H1 (cell line): ENCODE measurements at regions not wholly inside any gene's neighbourhood (a gene's known extent, or its start where the extent isn't known, plus 50 kb on each side); places are given as distances from the start of the nearest gene placed in this dataset.

Source experiments
- CTCF ChIA-PET: fragments of 300-600 bp; sonication (Branson Sonifier 250); formaldehyde crosslinking; loops from one replicate; lab custom pipeline; 2021; ENCODE audit not compliant: partially characterized antibody; lab: Charles Lee
- POLR2A ChIA-PET: fragments of 300-600 bp; sonication (Branson Sonifier 250); formaldehyde crosslinking; loops from one replicate; lab custom pipeline; 2021; ENCODE audit warnings: inconsistent platforms; ENCODE audit not compliant: partially characterized antibody; lab: Charles Lee
- DNase-seq, 2 experiments: peaks; one replicate each; pipeline versions ENCODE4 v3.0.0 to v3.0.0-alpha.2; 2010 to 2022; ENCODE audit warnings: low spot score in 2 of 2, low read depth in 1 of 2, mixed read lengths in 1 of 2
- FAIRE-seq: peaks from 2 replicates; lab custom pipeline; 2011; peaks lifted over from hg19 to GRCh38; lab: Jason Lieb, UNC
- H2AFZ ChIP-seq: 2 replicates; pipeline ENCODE4 v1.8.1; 2012; ENCODE audit warnings: low read length, inconsistent platforms
- H2AK5ac ChIP-seq: 2 replicates; pipeline ENCODE4 v1.6.1; 2013; ENCODE audit warnings: low read depth, low read length
- H2BK120ac ChIP-seq: replicated peaks from 2 replicates; pipeline ENCODE3; 2013; ENCODE audit warnings: low read depth, low read length, inconsistent platforms
- H2BK12ac ChIP-seq: 2 replicates; pipeline ENCODE4 v1.6.1; 2013; ENCODE audit warnings: low read depth, low read length
- H2BK15ac ChIP-seq: 2 replicates; pipeline ENCODE4 v1.6.1; 2013; ENCODE audit warnings: low read length
- H2BK20ac ChIP-seq: 2 replicates; pipeline ENCODE4 v1.6.1; 2013; ENCODE audit warnings: low read length
- H2BK5ac ChIP-seq: 2 replicates; pipeline ENCODE4 v1.6.1; 2013; ENCODE audit warnings: low read depth, low read length
- H3K14ac ChIP-seq: 2 replicates; pipeline ENCODE4 v1.6.1; 2013; ENCODE audit warnings: inconsistent platforms; ENCODE audit not compliant: insufficient read length
- H3K18ac ChIP-seq: 2 replicates; pipeline ENCODE4 v1.6.1; 2013; ENCODE audit warnings: low read length; ENCODE audit errors: extremely low read depth
- H3K23ac ChIP-seq: 2 replicates; pipeline ENCODE4 v1.6.1; 2013; ENCODE audit warnings: inconsistent platforms; ENCODE audit not compliant: insufficient read length
- H3K23me2 ChIP-seq: 2 replicates; pipeline ENCODE4 v1.6.1; 2013; ENCODE audit warnings: low read depth, low read length
- H3K27ac ChIP-seq: 2 replicates; pipeline ENCODE4 v1.6.1; 2011; ENCODE audit warnings: low read depth, low read length, inconsistent platforms
- H3K27me3 ChIP-seq, 4 experiments: replicated peaks in 1 of 4; 1 replicate in 1 of 4; 2 replicates in 3 of 4; pipeline versions ENCODE4 v1.6.1 to v1.8.1; 2011 to 2013; ENCODE audit warnings: low read length in 3 of 4, mild to moderate bottlenecking in 3 of 4, inconsistent platforms in 2 of 4, mixed read lengths in 2 of 4, moderate library complexity in 1 of 4; ENCODE audit not compliant: control insufficient read depth in 3 of 4, insufficient read depth in 3 of 4; ENCODE audit errors: extremely low read depth in 1 of 4
- H3K36me3 ChIP-seq, 4 experiments: 2 replicates each; pipeline versions ENCODE4 v1.6.1 to v1.8.1; 2011 to 2013; ENCODE audit warnings: mild to moderate bottlenecking in 4 of 4, low read length in 3 of 4, moderate library complexity in 2 of 4, control low read depth in 1 of 4, inconsistent platforms in 1 of 4; ENCODE audit not compliant: insufficient read depth in 4 of 4, control insufficient read depth in 2 of 4
- H3K4ac ChIP-seq: replicated peaks from 2 replicates; pipeline ENCODE3; 2013; ENCODE audit warnings: low read length, low read depth, mixed read lengths, inconsistent platforms; ENCODE audit not compliant: insufficient read length
- H3K4me1 ChIP-seq, 4 experiments: replicated peaks in 1 of 4; 1 replicate in 1 of 4; 2 replicates in 3 of 4; pipeline versions ENCODE4 v1.6.1 to v1.8.1; 2011 to 2013; ENCODE audit warnings: low read length in 3 of 4, inconsistent platforms in 2 of 4, mixed read lengths in 1 of 4; ENCODE audit not compliant: insufficient read depth in 4 of 4, control insufficient read depth in 3 of 4
- H3K4me2 ChIP-seq, 2 experiments: 2 replicates each; pipeline versions ENCODE4 v1.6.1 to v1.8.1; 2011 to 2013; ENCODE audit warnings: low read depth in 2 of 2, low read length in 2 of 2, control low read depth in 1 of 2, inconsistent platforms in 1 of 2, mild to moderate bottlenecking in 1 of 2; ENCODE audit not compliant: insufficient read depth in 1 of 2
- H3K4me3 ChIP-seq, 4 experiments: fragments of 200-600, 300-600 bp in 1 of 4; sonication (generic), shearing (Covaris generic), sonication (Bioruptor Twin) in 1 of 4; 2 replicates each; pipeline versions ENCODE4 v1.5.1 to v1.8.1; 2011 to 2016; ENCODE audit warnings: low read length in 4 of 4, low read depth in 3 of 4, control low read depth in 2 of 4, inconsistent platforms in 2 of 4, mild to moderate bottlenecking in 2 of 4, mixed read lengths in 1 of 4, moderate library complexity in 1 of 4; ENCODE audit not compliant: insufficient read depth in 2 of 4; ENCODE audit errors: extremely low read depth in 1 of 4
- H3K56ac ChIP-seq: replicated peaks from 2 replicates; pipeline ENCODE3; 2013; ENCODE audit warnings: low read depth, mild to moderate bottlenecking, mixed read lengths, low read length, inconsistent platforms; ENCODE audit not compliant: insufficient read length
- H3K79me1 ChIP-seq: 2 replicates; pipeline ENCODE4 v1.6.1; 2013; ENCODE audit warnings: low read depth, low read length, control low read depth
- H3K79me2 ChIP-seq, 2 experiments: 2 replicates each; pipeline versions ENCODE4 v1.6.1 to v1.8.1; 2012 to 2013; ENCODE audit warnings: low read length in 2 of 2, mild to moderate bottlenecking in 2 of 2, inconsistent platforms in 1 of 2; ENCODE audit not compliant: insufficient read depth in 2 of 2, control insufficient read depth in 1 of 2
- H3K9ac ChIP-seq, 4 experiments: replicated peaks in 1 of 4; 1 replicate in 1 of 4; 2 replicates in 3 of 4; pipeline versions ENCODE4 v1.6.1 to v1.8.1; 2011 to 2013; ENCODE audit warnings: low read depth in 3 of 4, low read length in 3 of 4, control low read depth in 2 of 4, mild to moderate bottlenecking in 2 of 4, moderate library complexity in 2 of 4, inconsistent platforms in 1 of 4; ENCODE audit errors: extremely low read depth in 1 of 4
- H3K9me3 ChIP-seq, 2 experiments: 2 replicates each; pipeline versions ENCODE4 v1.6.1 to v1.8.1; 2012 to 2013; ENCODE audit warnings: mild to moderate bottlenecking in 2 of 2, moderate library complexity in 2 of 2, control low read depth in 1 of 2, inconsistent platforms in 1 of 2, low read depth in 1 of 2, low read length in 1 of 2, mixed read lengths in 1 of 2; ENCODE audit not compliant: insufficient read depth in 2 of 2
- H4K20me1 ChIP-seq, 2 experiments: replicated peaks in 1 of 2; 2 replicates each; pipeline versions ENCODE3 to v1.8.1; 2011 to 2013; ENCODE audit warnings: inconsistent platforms in 2 of 2, low read length in 2 of 2, mild to moderate bottlenecking in 1 of 2; ENCODE audit not compliant: insufficient read depth in 2 of 2, control insufficient read depth in 1 of 2
- H4K5ac ChIP-seq: 2 replicates; pipeline ENCODE4 v1.6.1; 2013; ENCODE audit warnings: low read length, low read depth, mixed read lengths, inconsistent platforms; ENCODE audit not compliant: insufficient read length
- H4K8ac ChIP-seq: 2 replicates; pipeline ENCODE4 v1.8.0; 2013; ENCODE audit warnings: mild to moderate bottlenecking, moderate library complexity, low read length, inconsistent platforms; ENCODE audit not compliant: insufficient read depth; ENCODE audit errors: extremely low read depth
- H4K91ac ChIP-seq: replicated peaks from 2 replicates; pipeline ENCODE3; 2013; ENCODE audit warnings: low read length, mixed read lengths, inconsistent platforms; ENCODE audit not compliant: insufficient read length
- CBX5 ChIP-seq: fragments of 300-800, 300-1000 bp; sonication (generic); IDR thresholded peaks from 2 replicates; pipeline ENCODE4 v1.7.1; 2016; ENCODE audit warnings: antibody characterized with exemption, low read length, low read depth
- CBX8 ChIP-seq: fragments of 300-800, 300-1000 bp; sonication (generic); IDR thresholded peaks from 2 replicates; pipeline ENCODE4 v1.7.1; 2016; ENCODE audit warnings: low read depth, low read length, borderline replicate concordance
- CHD1 ChIP-seq: IDR thresholded peaks from 2 replicates; pipeline ENCODE4 v1.6.1; 2012; ENCODE audit warnings: low read depth, low read length, improper control_type of control experiment
- E2F6 ChIP-seq: IDR thresholded peaks from 2 replicates; pipeline ENCODE4 v1.6.1; 2012; ENCODE audit warnings: inconsistent platforms
- FOSL1 ChIP-seq: IDR thresholded peaks from 2 replicates; pipeline ENCODE4 v1.6.1; 2011; ENCODE audit warnings: mild to moderate bottlenecking, low read depth, low read length, moderate library complexity; ENCODE audit not compliant: insufficient read depth
- NRF1 ChIP-seq: IDR thresholded peaks from 2 replicates; pipeline ENCODE4 v1.6.1; 2011; ENCODE audit warnings: mild to moderate bottlenecking, low read depth, low read length, improper control_type of control experiment

- no peaks in the 10 kb centered on the region for H3K79me1 ChIP-seq
- no peak overlapping the region for H3K18ac ChIP-seq
- TF ChIP-seq FOSL1 (no peak), CBX5 (no peak), E2F6 (no peak), CHD1 (no peak), NRF1 (no peak), CBX8 (no peak)
- H3K79me2 ChIP-seq: no peaks in the 10 kb centered on the region
- H2BK15ac ChIP-seq: no peak overlapping the region
- POLR2A ChIA-PET: no interaction called here
- no peak overlapping the region for H3K4ac ChIP-seq
- H3K9ac ChIP-seq: no peak overlapping the region
- H3K23ac ChIP-seq: no peak overlapping the region
- DNase-seq (no peak), FAIRE-seq (no peak)
- no peak overlapping the region for H3K27ac ChIP-seq
- no peak overlapping the region for H3K56ac ChIP-seq
- no peaks in the 10 kb centered on the region for H3K36me3 ChIP-seq
- no peak overlapping the region for H2AFZ ChIP-seq
- no peaks in the 10 kb centered on the region for H3K23me2 ChIP-seq
- H3K14ac ChIP-seq: no peak overlapping the region
- H2BK20ac ChIP-seq: no peak overlapping the region
- no peak overlapping the region for H4K91ac ChIP-seq
- H2AK5ac ChIP-seq: no peak overlapping the region
- CTCF ChIA-PET: no interaction called here
- H3K27me3 ChIP-seq: no peaks in the 10 kb centered on the region
- H4K5ac ChIP-seq: no peak overlapping the region
- H3K9me3 ChIP-seq: peaks cover 0 to 4% of the 10 kb centered on the region in 2 experiments; a peak in 1 of 4 replicates
- no peak overlapping the region for H2BK5ac ChIP-seq
- H3K4me1 ChIP-seq: no peaks in the 10 kb centered on the region
- no peak overlapping the region for H4K8ac ChIP-seq
- H2BK12ac ChIP-seq: no peak overlapping the region
- H2BK120ac ChIP-seq: no peak overlapping the region
- no peaks in the 10 kb centered on the region for H4K20me1 ChIP-seq
- H3K4me2 ChIP-seq: no peak overlapping the region
- no peak overlapping the region for H3K4me3 ChIP-seq
Measured at GRCh38 chrX:82163701-82164100, 961.8 kb downstream of the SH3BGRL start.
